ENCODE measurements at regions not wholly inside any gene's neighbourhood (a gene's known extent, or its start where the extent isn't known, plus 50 kb on each side); places are given as distances from the start of the nearest gene placed in this dataset.

GRCh38 chr6:167049275-167049674 is 50.1 kb downstream of the CEP43 start:
- TF ChIP-seq CTCF (IDR thresholded peaks at IDR 0.05; ENCODE audit: insufficient read depth, low read length, poor library complexity, severe bottlenecking) (no peak), EZH2phosphoT487 (conservative IDR thresholded peaks at IDR 0.05; ENCODE audit: low read length) (no peak)

Measured in SU-DHL-6 (cell line).